Activated naive CD4-positive, alpha-beta T cell treated with anti-CD3 and anti-CD28 coated beads, Interleukin-2, amount 50 U/mL, for 24 hours (primary cell): ENCODE measurements at regions not wholly inside any gene's neighbourhood (a gene's known extent, or its start where the extent isn't known, plus 50 kb on each side); places are given as distances from the start of the nearest gene placed in this dataset.

ENCODE experiments used
- H3K27ac Mint-ChIP-seq: one replicate; pipeline ENCODE4 v1.8.0; 2021; ENCODE audit warnings: mild to moderate bottlenecking, mixed read lengths
- H3K27me3 Mint-ChIP-seq: one replicate; pipeline ENCODE4 v1.8.0; 2021; ENCODE audit warnings: mixed read lengths
- H3K36me3 Mint-ChIP-seq: one replicate; pipeline ENCODE4 v1.8.0; 2021; ENCODE audit warnings: mixed read lengths
- H3K4me1 Mint-ChIP-seq: one replicate; pipeline ENCODE4 v1.8.0; 2021; ENCODE audit warnings: mixed read lengths
- H3K4me3 Mint-ChIP-seq: one replicate; pipeline ENCODE4 v1.8.0; 2021; ENCODE audit warnings: mild to moderate bottlenecking, mixed read lengths
- H3K9me3 Mint-ChIP-seq: one replicate; pipeline ENCODE4 v1.8.0; 2021; ENCODE audit warnings: mixed read lengths

DNA sequence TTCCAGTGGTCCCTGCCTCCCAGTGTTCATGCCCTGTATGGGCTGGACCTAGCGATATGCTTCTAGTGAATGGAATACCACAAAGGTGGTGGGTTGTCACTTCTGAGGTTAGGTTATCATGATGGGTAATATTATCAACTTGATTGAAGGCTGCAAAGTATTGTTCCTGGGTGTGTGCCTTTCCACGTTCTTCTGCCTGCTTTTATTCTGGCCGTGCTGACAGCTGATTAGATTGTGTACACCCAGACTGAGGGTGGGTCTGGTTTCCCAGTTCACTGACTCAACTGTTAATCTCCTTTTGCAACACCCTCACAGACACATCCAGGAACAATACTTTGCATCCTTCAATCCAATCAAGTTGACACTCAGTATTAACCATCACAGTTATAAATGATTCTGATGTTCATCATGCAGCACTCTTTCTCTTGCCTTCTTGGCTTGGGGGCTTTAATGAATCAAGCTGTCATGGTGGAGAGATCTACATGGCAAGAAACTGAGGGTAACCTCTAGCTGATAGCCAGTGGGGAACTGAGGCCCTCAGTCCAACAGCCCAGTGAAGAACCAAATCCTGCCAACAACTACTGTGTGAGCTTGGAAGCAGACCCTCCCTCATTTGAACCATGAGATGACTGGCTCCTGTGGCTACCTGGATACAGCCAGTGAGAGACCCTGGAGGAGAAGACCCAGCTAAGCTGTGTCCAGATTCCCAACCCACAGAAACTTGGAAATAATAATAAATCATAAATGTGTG is 63.0 kb upstream of the CELF4 start:
- Mint-ChIP-seq H3K27me3 (no peaks in the 10 kb centered on the region), H3K27ac (no peak overlapping the region), H3K4me3 (no peak overlapping the region), H3K4me1 (no peaks in the 10 kb centered on the region), H3K9me3 (no peaks in the 10 kb centered on the region), H3K36me3 (no peaks in the 10 kb centered on the region)

GRCh38 chr18:37624318-37624717 is 58.7 kb upstream of the CELF4 start:
- H3K4me1 Mint-ChIP-seq: no peaks in the 10 kb centered on the region
- H3K27me3 Mint-ChIP-seq: no peaks in the 10 kb centered on the region
- no peaks in the 10 kb centered on the region for H3K9me3 Mint-ChIP-seq
- no peaks in the 10 kb centered on the region for H3K36me3 Mint-ChIP-seq
- H3K4me3 Mint-ChIP-seq: no peak overlapping the region
- H3K27ac Mint-ChIP-seq: no peak overlapping the region

GRCh38 chr18:37619964-37620363 is 54.4 kb upstream of the CELF4 start:
- Mint-ChIP-seq H3K9me3 (no peaks in the 10 kb centered on the region), H3K36me3 (no peaks in the 10 kb centered on the region), H3K27me3 (no peaks in the 10 kb centered on the region), H3K27ac (no peak overlapping the region), H3K4me3 (no peak overlapping the region), H3K4me1 (no peaks in the 10 kb centered on the region)

DNA sequence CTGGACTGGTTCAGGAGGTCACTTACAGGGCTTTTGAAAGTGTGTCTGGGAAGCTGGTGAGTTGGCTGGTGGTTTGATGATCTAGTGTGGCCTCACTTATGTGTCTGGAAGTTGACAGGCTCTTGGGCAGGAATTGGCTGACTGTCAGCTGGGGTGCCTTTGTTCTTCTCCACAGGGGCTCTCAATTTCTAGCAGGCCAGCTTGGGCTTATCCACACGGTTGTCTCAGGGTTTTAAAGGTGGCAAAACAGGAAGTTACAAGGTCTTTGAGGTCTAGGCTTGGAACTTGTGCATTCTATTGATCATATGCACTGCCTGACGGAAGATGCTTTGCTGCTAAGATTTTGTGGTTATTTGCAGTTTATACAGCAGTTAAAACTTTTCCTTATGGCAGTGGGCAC is 52.0 kb upstream of the CELF4 start:
- no peaks in the 10 kb centered on the region for H3K4me1 Mint-ChIP-seq
- H3K9me3 Mint-ChIP-seq: no peaks in the 10 kb centered on the region
- no peak overlapping the region for H3K4me3 Mint-ChIP-seq
- H3K36me3 Mint-ChIP-seq: no peaks in the 10 kb centered on the region
- H3K27ac Mint-ChIP-seq: no peak overlapping the region
- no peaks in the 10 kb centered on the region for H3K27me3 Mint-ChIP-seq
